ENCODE measurements at regions not wholly inside any gene's neighbourhood (a gene's known extent, or its start where the extent isn't known, plus 50 kb on each side); places are given as distances from the start of the nearest gene placed in this dataset.
"Not testable (repeated sequence)": the region's sequence is repeated elsewhere in the genome, so short reads cannot be mapped to it uniquely, and the experiment has no call there.

DNA sequence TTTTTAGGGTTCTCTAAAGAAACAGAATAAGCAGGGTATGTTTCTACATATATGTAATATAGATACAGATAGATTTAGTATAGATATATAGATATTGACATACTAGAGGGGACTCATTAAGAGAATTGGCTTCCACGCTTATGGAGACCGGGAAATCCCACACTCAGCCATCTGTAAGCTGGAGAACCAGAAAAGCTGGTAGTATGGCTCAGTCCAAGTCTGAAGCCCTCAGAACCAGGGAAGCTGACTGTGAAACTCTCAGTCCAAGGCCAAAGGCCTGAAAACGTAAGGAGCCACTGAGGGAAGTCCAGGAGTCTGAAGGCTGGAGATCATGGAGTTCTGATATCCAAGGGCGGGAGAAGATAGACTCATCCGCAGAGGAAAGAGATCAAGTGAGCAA is 441.3 kb upstream of the CDH20 start:
- DNase-seq = no peak
- Histone ChIP-seq H3K9me3 (no peaks in the 10 kb centered on the region), H3K27me3 (no peaks in the 10 kb centered on the region), H3K36me3 (no peaks in the 10 kb centered on the region), H3K4me3 (no peak overlapping the region)

- Histone ChIP-seq H3K27me3 (no peaks in the 10 kb centered on the region), H3K4me3 (no peak overlapping the region), H3K36me3 (no peaks in the 10 kb centered on the region), H3K9me3 (no peaks in the 10 kb centered on the region)
- no peak for DNase-seq
These were observed 440.8 kb upstream of the CDH20 start for GRCh38 chr18:60892441-60892840.

DNA sequence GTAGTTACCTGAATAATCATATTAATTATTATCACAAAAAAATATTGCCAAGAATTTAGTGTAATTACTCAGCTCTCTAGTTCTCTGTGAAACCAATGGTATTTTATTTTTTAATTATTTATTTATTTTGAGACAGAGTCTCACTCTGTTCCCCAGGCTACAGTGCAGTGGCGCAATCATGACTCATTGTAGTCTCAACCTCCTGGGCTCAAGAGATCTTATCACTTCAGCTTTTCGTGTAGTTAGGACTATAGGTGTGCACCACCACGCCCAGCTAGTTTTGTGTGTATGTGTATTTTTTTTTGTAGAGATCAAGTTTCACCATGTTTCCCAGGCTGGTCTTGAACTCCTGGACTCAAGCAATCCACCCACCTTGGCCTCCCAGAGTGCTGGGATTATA is 440.4 kb upstream of the CDH20 start:
- no peaks in the 10 kb centered on the region for H3K36me3 ChIP-seq
- H3K27me3 ChIP-seq = no peaks in the 10 kb centered on the region
- DNase-seq = no peak
- H3K9me3 ChIP-seq = no peaks in the 10 kb centered on the region
- no peak overlapping the region for H3K4me3 ChIP-seq

DNA sequence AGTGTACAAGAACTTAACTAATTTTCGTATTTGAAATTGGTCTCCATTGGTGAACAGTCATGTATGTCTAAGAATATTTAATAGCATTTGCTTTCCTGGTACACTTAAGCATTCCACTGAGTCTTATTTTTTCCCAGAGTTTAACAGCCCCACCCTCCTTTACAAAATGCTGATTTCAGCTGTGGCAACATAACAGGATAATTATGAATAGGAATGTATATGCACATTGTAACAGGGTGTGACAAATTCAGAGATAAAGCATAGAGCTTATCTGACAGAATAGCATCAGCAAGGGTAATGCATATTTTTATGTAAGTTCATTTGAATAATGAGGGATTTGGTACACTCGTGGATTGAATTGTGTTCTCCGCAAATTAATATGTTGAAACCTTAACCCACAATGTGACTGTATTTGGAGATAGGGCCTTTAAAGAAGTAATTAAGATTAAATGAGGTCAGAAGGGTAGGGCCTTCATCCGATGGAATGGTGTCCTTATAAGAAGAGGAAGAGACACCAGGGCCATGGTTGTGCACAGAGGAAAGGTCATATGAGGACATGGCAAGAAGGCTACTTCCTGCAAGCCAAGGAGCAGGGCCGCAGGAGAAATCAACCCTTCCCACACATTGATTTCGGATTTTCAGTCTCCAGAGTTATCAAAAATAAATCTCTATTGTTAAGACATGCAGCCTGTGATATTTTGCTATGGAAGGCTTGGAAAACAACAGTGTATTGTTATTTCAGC is 439.7 kb upstream of the CDH20 start:
- no peak overlapping the region for H3K4me3 ChIP-seq
- no peaks in the 10 kb centered on the region for H3K27me3 ChIP-seq
- no peaks in the 10 kb centered on the region for H3K36me3 ChIP-seq
- no peaks in the 10 kb centered on the region for H3K9me3 ChIP-seq
- no peak for DNase-seq

DNA sequence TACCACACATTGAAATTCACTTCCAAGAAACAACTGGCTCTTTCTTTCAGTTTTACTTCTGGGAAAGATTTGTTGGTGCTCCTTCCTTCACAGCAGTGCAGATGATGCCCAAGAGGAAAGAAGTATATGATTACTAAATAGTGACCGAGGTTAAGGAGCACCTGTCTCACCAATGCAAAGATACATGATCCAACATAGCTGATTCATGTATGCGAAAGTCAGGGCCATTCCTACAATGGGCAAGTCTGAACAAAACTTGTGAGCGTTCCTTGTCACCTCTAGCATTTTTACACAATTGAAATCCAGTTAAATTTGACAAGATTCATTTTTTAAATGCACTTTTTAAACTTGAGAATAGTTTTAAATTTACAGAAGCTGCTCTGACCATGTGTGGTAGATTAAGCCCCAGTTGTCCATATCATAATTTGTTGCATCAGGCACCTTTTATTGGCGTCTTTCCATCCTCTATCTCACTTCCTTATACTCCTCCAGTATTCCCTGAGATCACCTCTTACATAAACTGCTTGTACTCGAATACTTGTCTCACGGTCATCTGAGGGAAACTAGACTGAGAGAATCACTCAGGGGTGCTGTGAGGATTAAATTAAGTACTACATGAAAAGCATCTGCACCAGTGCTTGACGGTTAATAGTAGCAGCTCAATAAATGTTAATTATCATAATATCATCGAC is 438.8 kb upstream of the CDH20 start:
- no peak overlapping the region for H3K4me3 ChIP-seq
- H3K36me3 ChIP-seq = no peaks in the 10 kb centered on the region
- no peak for DNase-seq
- H3K9me3 ChIP-seq = no peaks in the 10 kb centered on the region
- H3K27me3 ChIP-seq = no peaks in the 10 kb centered on the region

DNA sequence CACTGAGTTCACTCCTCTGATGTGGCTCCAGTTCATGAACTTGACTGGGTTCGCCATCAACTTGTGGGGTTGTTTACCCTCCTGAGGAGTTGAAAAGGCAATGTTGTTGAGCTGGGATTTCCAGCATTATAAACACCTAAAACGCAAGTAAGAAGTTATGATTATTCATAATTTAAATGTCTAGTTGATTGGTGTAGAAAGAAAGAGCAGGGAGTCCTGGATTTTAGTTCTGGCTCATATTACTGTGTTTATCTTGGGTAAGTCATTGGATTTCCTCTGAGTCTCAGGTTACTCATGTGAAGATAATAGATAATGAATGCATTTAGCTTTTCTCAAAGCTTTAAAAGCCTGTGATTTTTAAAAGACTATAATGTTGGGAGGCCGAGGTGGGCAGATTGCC is 438.0 kb upstream of the CDH20 start:
- no peaks in the 10 kb centered on the region for H3K36me3 ChIP-seq
- DNase-seq = peak; percentile 10

DNA sequence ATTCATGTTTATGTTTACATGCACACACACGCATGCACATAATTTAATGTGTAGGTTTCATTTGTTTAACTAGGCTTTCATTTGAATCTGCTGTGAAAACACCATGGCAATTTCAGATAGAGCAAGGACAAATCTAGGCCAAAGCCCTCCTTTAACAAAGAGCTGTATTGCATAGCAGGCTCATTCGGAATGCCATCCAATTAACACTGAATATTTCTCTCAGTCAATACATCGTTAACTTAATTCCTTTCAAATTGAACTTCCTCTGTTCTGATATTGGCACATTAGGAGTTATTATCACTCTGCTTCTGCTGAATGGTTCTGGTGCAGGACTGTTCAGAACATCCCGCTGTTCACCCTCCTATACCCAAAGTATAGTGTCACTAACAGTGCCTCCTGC is 435.1 kb upstream of the CDH20 start:
- H3K4me3 ChIP-seq = no peak overlapping the region
- no peaks in the 10 kb centered on the region for H3K27me3 ChIP-seq
- H3K36me3 ChIP-seq = no peaks in the 10 kb centered on the region
- no peak for DNase-seq
- H3K9me3 ChIP-seq = no peaks in the 10 kb centered on the region

More for the DNA sequence above, 438.0 kb upstream of the CDH20 start:
- Histone ChIP-seq H3K4me3 (no peak overlapping the region), H3K9me3 (no peaks in the 10 kb centered on the region), H3K27me3 (no peaks in the 10 kb centered on the region)

DNA sequence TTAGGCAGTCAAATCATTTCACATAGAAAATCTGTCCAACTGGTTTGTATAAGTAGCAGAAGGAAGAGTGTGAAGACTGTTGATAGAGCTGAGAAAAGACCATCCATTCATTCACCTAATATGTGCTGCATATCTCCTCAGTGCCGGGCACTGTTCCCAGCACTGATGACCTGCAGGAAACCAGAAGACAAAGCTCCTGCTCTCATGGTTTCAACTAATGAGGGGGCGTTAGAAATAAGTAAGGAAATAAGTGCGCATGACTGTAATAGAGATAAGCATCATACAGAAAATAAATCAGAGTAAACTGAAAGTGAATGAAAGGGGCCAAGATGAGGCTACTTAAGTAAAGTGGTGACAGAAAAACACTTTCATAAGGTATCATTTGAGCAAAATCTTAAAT is 427.5 kb upstream of the CDH20 start:
- no peak overlapping the region for H3K4me3 ChIP-seq
- DNase-seq = no peak
- H3K27me3 ChIP-seq = no peaks in the 10 kb centered on the region
- H3K9me3 ChIP-seq = no peaks in the 10 kb centered on the region
- no peaks in the 10 kb centered on the region for H3K36me3 ChIP-seq

GRCh38 chr18:60910534-60910933 is 422.7 kb upstream of the CDH20 start:
- no peak overlapping the region for H3K4me3 ChIP-seq
- H3K9me3 ChIP-seq = no peaks in the 10 kb centered on the region
- H3K36me3 ChIP-seq = no peaks in the 10 kb centered on the region
- peak; percentile 12 for DNase-seq
- no peaks in the 10 kb centered on the region for H3K27me3 ChIP-seq

DNA sequence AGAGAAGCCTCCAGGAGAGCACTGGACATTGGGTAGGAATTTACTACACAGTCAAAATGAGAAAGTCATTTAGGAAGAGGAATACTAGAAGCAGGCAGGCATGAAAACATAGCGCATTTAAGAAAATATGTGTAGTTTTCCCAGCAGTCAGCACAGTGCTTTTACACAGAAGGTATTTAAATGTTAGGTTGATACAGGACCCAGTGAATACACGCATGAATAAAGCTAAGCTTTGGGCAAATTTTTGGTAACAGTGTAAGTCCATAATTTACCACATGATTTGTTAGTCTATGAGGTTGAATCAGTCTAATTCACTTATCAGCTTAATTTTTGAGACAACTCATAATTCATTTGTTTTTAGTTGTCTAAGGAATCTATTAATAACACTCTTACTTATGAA is 421.7 kb upstream of the CDH20 start:
- DNase-seq = no peak
- Histone ChIP-seq H3K4me3 (no peak overlapping the region), H3K27me3 (no peaks in the 10 kb centered on the region), H3K9me3 (no peaks in the 10 kb centered on the region), H3K36me3 (no peaks in the 10 kb centered on the region)

- Histone ChIP-seq H3K36me3 (no peaks in the 10 kb centered on the region), H3K9me3 (no peaks in the 10 kb centered on the region), H3K4me3 (no peak overlapping the region), H3K27me3 (no peaks in the 10 kb centered on the region)
- no peak for DNase-seq
These were observed 418.1 kb upstream of the CDH20 start for GRCh38 chr18:60915160-60915559.

DNA sequence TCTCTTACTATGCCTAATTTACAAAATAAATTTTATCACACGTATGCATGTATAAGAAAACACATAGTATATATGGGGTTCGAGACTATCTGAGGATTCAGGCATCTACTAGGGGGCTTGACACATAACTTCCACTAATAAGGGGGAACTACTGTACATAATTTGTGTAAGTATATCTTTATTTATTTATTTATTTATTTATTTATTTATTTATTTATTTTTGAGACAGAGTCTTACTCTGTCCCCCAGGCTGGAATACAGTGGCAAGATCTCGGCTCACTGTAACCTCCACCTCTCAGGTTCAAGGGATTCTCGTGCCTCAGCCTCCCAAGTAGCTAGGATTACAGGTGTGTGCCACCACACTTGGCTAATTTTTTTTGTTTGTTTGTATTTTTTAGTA is 414.4 kb upstream of the CDH20 start:
- not testable (repeated sequence) for H3K9me3 ChIP-seq, H3K27me3 ChIP-seq, H3K36me3 ChIP-seq, H3K4me3 ChIP-seq, DNase-seq

DNA sequence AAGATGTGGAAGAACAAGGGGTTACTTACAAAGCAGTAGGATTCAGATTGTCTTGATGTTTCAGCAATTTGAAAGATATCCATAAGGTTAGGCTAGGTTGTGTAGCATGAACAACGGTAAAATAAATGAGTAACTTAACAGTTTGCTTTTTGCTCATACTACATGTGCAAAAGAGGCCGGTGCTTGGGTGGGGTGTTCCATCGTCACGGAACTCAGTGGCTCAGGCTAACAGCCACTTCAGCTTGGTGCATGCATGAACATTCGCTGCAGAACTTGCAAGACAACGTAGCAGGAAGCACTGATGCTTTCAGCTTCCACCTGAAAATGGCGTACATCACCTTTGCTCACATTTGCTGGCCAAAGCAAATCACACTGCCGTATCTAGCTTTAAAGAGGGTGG is 407.3 kb upstream of the CDH20 start:
- no peaks in the 10 kb centered on the region for H3K27me3 ChIP-seq
- H3K36me3 ChIP-seq = no peaks in the 10 kb centered on the region
- no peaks in the 10 kb centered on the region; the same call in 1 of the 2 replicates for H3K9me3 ChIP-seq
- DNase-seq = no peak
- no peak overlapping the region for H3K4me3 ChIP-seq

GRCh38 chr18:60929966-60930365 is 403.3 kb upstream of the CDH20 start:
- no peaks in the 10 kb centered on the region for H3K27me3 ChIP-seq
- H3K4me3 ChIP-seq = no peak overlapping the region
- H3K36me3 ChIP-seq = no peaks in the 10 kb centered on the region
- no peak for DNase-seq
- H3K9me3 ChIP-seq = no peaks in the 10 kb centered on the region; the same call in 1 of the 2 replicates

DNA sequence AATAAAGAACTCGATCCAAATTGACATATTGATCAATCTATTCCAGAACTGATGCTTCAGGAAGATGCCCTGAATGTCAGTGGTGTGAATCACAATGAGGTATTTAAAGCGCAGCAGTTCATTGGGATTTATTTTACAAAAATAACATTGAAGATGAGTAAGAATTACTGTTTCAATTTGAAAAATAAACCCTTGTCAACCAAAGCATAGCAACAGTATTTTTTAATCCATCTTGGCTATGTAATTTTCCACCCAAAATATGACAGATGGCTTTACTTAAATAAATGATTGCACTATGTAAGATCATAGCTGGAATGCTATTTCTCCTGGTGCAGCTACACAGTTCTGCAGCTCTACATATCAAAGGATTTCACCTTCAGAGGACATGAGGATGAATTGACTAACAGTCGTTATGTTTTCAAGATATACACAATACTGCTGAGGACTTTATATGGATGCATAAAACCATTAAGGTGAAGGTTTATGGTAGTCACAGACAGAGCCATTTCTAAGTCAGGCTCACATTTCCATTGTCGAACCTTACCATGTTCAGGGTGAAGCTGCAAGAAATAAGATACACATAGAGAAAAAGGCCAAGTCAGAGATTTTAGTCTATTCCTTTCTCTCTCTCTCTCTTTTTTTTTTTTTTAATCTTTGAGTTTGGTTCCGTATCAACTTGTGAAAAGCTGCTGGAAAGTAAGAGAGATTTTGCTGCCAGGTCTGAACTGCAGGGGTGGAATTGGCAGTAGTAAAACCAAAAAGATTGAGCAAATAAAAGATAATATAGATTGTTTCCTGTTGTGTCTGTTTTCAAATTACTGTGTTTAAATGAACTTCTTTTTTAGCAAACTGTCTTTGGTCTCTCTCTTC is 398.0 kb upstream of the CDH20 start:
- H3K4me3 ChIP-seq = no peak overlapping the region
- no peaks in the 10 kb centered on the region for H3K36me3 ChIP-seq
- no peaks in the 10 kb centered on the region for H3K27me3 ChIP-seq
- H3K9me3 ChIP-seq = peaks cover 6% of the 10 kb centered on the region; the same call in 1 of the 2 replicates
- DNase-seq = peak; percentile 1

- no peak overlapping the region for H3K4me3 ChIP-seq
- DNase-seq = no peak
- peaks cover 6% of the 10 kb centered on the region; the same call in 1 of the 2 replicates for H3K9me3 ChIP-seq
- no peaks in the 10 kb centered on the region for H3K36me3 ChIP-seq
- no peaks in the 10 kb centered on the region for H3K27me3 ChIP-seq
These were observed 397.1 kb upstream of the CDH20 start for GRCh38 chr18:60936101-60936500.

GRCh38 chr18:60943297-60943696 is 389.9 kb upstream of the CDH20 start:
- no peak for DNase-seq

More at GRCh38 chr18:60943297-60943696, 389.9 kb upstream of the CDH20 start:
- Histone ChIP-seq H3K9me3 (no peaks in the 10 kb centered on the region), H3K27me3 (no peaks in the 10 kb centered on the region), H3K36me3 (no peaks in the 10 kb centered on the region), H3K4me3 (no peak overlapping the region)

All from MG63 (cell line).